WTC11 (cell line): ENCODE measurements at regions not wholly inside any gene's neighbourhood (a gene's known extent, or its start where the extent isn't known, plus 50 kb on each side); places are given as distances from the start of the nearest gene placed in this dataset.

Experiments used
- CREM ChIP-seq: sonication (generic); formaldehyde crosslinking; IDR thresholded peaks from 2 replicates; pipeline ENCODE4 v1.8.1; 2022; ENCODE audit warnings: mild to moderate bottlenecking, missing genetic modification reagents, moderate library complexity
- CTCF ChIP-seq: fragments of 200-600 bp; IDR thresholded peaks from 2 replicates; pipeline ENCODE4 v1.8.0; 2022; ENCODE audit warnings: antibody characterized with exemption
- MAX ChIP-seq: sonication (generic); formaldehyde crosslinking; IDR thresholded peaks from 2 replicates; pipeline ENCODE4 v1.8.0; 2022; ENCODE audit warnings: mild to moderate bottlenecking, missing genetic modification reagents
- SP1 ChIP-seq: sonication (generic); formaldehyde crosslinking; conservative IDR thresholded peaks from 2 replicates; pipeline ENCODE4 v1.8.1; 2022; ENCODE audit warnings: missing genetic modification reagents

GRCh38 chr1:241413386-241413785 lies 56.4 kb upstream of the RGS7 start:
- TF ChIP-seq CTCF = no peak
- no peak for TF ChIP-seq SP1 (CRISPR knock-in tag)
- no peak for TF ChIP-seq MAX
- TF ChIP-seq CREM (CRISPR knock-in tag) = no peak
